H1 (cell line): ENCODE measurements at regions not wholly inside any gene's neighbourhood (a gene's known extent, or its start where the extent isn't known, plus 50 kb on each side); places are given as distances from the start of the nearest gene placed in this dataset.

Source experiments
- CTCF ChIA-PET: fragments of 300-600 bp; sonication (Branson Sonifier 250); formaldehyde crosslinking; loops from one replicate; lab custom pipeline; 2021; ENCODE audit not compliant: partially characterized antibody; lab: Charles Lee
- POLR2A ChIA-PET: fragments of 300-600 bp; sonication (Branson Sonifier 250); formaldehyde crosslinking; loops from one replicate; lab custom pipeline; 2021; ENCODE audit warnings: inconsistent platforms; ENCODE audit not compliant: partially characterized antibody; lab: Charles Lee
- DNase-seq, 2 experiments: peaks; one replicate each; pipeline versions ENCODE4 v3.0.0 to v3.0.0-alpha.2; 2010 to 2022; ENCODE audit warnings: low spot score in 2 of 2, low read depth in 1 of 2, mixed read lengths in 1 of 2
- FAIRE-seq: peaks from 2 replicates; lab custom pipeline; 2011; peaks lifted over from hg19 to GRCh38; lab: Jason Lieb, UNC
- H2AFZ ChIP-seq: 2 replicates; pipeline ENCODE4 v1.8.1; 2012; ENCODE audit warnings: low read length, inconsistent platforms
- H2AK5ac ChIP-seq: 2 replicates; pipeline ENCODE4 v1.6.1; 2013; ENCODE audit warnings: low read depth, low read length
- H2BK120ac ChIP-seq: replicated peaks from 2 replicates; pipeline ENCODE3; 2013; ENCODE audit warnings: low read depth, low read length, inconsistent platforms
- H2BK12ac ChIP-seq: 2 replicates; pipeline ENCODE4 v1.6.1; 2013; ENCODE audit warnings: low read depth, low read length
- H2BK15ac ChIP-seq: 2 replicates; pipeline ENCODE4 v1.6.1; 2013; ENCODE audit warnings: low read length
- H2BK20ac ChIP-seq: 2 replicates; pipeline ENCODE4 v1.6.1; 2013; ENCODE audit warnings: low read length
- H2BK5ac ChIP-seq: 2 replicates; pipeline ENCODE4 v1.6.1; 2013; ENCODE audit warnings: low read depth, low read length
- H3K14ac ChIP-seq: 2 replicates; pipeline ENCODE4 v1.6.1; 2013; ENCODE audit warnings: inconsistent platforms; ENCODE audit not compliant: insufficient read length
- H3K18ac ChIP-seq: 2 replicates; pipeline ENCODE4 v1.6.1; 2013; ENCODE audit warnings: low read length; ENCODE audit errors: extremely low read depth
- H3K23ac ChIP-seq: 2 replicates; pipeline ENCODE4 v1.6.1; 2013; ENCODE audit warnings: inconsistent platforms; ENCODE audit not compliant: insufficient read length
- H3K23me2 ChIP-seq: 2 replicates; pipeline ENCODE4 v1.6.1; 2013; ENCODE audit warnings: low read depth, low read length
- H3K27ac ChIP-seq: 2 replicates; pipeline ENCODE4 v1.6.1; 2011; ENCODE audit warnings: low read depth, low read length, inconsistent platforms
- H3K27me3 ChIP-seq, 4 experiments: replicated peaks in 1 of 4; 1 replicate in 1 of 4; 2 replicates in 3 of 4; pipeline versions ENCODE4 v1.6.1 to v1.8.1; 2011 to 2013; ENCODE audit warnings: low read length in 3 of 4, mild to moderate bottlenecking in 3 of 4, inconsistent platforms in 2 of 4, mixed read lengths in 2 of 4, moderate library complexity in 1 of 4; ENCODE audit not compliant: control insufficient read depth in 3 of 4, insufficient read depth in 3 of 4; ENCODE audit errors: extremely low read depth in 1 of 4
- H3K36me3 ChIP-seq, 4 experiments: 2 replicates each; pipeline versions ENCODE4 v1.6.1 to v1.8.1; 2011 to 2013; ENCODE audit warnings: mild to moderate bottlenecking in 4 of 4, low read length in 3 of 4, moderate library complexity in 2 of 4, control low read depth in 1 of 4, inconsistent platforms in 1 of 4; ENCODE audit not compliant: insufficient read depth in 4 of 4, control insufficient read depth in 2 of 4
- H3K4ac ChIP-seq: replicated peaks from 2 replicates; pipeline ENCODE3; 2013; ENCODE audit warnings: low read length, low read depth, mixed read lengths, inconsistent platforms; ENCODE audit not compliant: insufficient read length
- H3K4me1 ChIP-seq, 4 experiments: replicated peaks in 1 of 4; 1 replicate in 1 of 4; 2 replicates in 3 of 4; pipeline versions ENCODE4 v1.6.1 to v1.8.1; 2011 to 2013; ENCODE audit warnings: low read length in 3 of 4, inconsistent platforms in 2 of 4, mixed read lengths in 1 of 4; ENCODE audit not compliant: insufficient read depth in 4 of 4, control insufficient read depth in 3 of 4
- H3K4me2 ChIP-seq, 2 experiments: 2 replicates each; pipeline versions ENCODE4 v1.6.1 to v1.8.1; 2011 to 2013; ENCODE audit warnings: low read depth in 2 of 2, low read length in 2 of 2, control low read depth in 1 of 2, inconsistent platforms in 1 of 2, mild to moderate bottlenecking in 1 of 2; ENCODE audit not compliant: insufficient read depth in 1 of 2
- H3K4me3 ChIP-seq, 4 experiments: fragments of 200-600, 300-600 bp in 1 of 4; sonication (generic), shearing (Covaris generic), sonication (Bioruptor Twin) in 1 of 4; 2 replicates each; pipeline versions ENCODE4 v1.5.1 to v1.8.1; 2011 to 2016; ENCODE audit warnings: low read length in 4 of 4, low read depth in 3 of 4, control low read depth in 2 of 4, inconsistent platforms in 2 of 4, mild to moderate bottlenecking in 2 of 4, mixed read lengths in 1 of 4, moderate library complexity in 1 of 4; ENCODE audit not compliant: insufficient read depth in 2 of 4; ENCODE audit errors: extremely low read depth in 1 of 4
- H3K56ac ChIP-seq: replicated peaks from 2 replicates; pipeline ENCODE3; 2013; ENCODE audit warnings: low read depth, mild to moderate bottlenecking, mixed read lengths, low read length, inconsistent platforms; ENCODE audit not compliant: insufficient read length
- H3K79me1 ChIP-seq: 2 replicates; pipeline ENCODE4 v1.6.1; 2013; ENCODE audit warnings: low read depth, low read length, control low read depth
- H3K79me2 ChIP-seq, 2 experiments: 2 replicates each; pipeline versions ENCODE4 v1.6.1 to v1.8.1; 2012 to 2013; ENCODE audit warnings: low read length in 2 of 2, mild to moderate bottlenecking in 2 of 2, inconsistent platforms in 1 of 2; ENCODE audit not compliant: insufficient read depth in 2 of 2, control insufficient read depth in 1 of 2
- H3K9ac ChIP-seq, 4 experiments: replicated peaks in 1 of 4; 1 replicate in 1 of 4; 2 replicates in 3 of 4; pipeline versions ENCODE4 v1.6.1 to v1.8.1; 2011 to 2013; ENCODE audit warnings: low read depth in 3 of 4, low read length in 3 of 4, control low read depth in 2 of 4, mild to moderate bottlenecking in 2 of 4, moderate library complexity in 2 of 4, inconsistent platforms in 1 of 4; ENCODE audit errors: extremely low read depth in 1 of 4
- H3K9me3 ChIP-seq, 2 experiments: 2 replicates each; pipeline versions ENCODE4 v1.6.1 to v1.8.1; 2012 to 2013; ENCODE audit warnings: mild to moderate bottlenecking in 2 of 2, moderate library complexity in 2 of 2, control low read depth in 1 of 2, inconsistent platforms in 1 of 2, low read depth in 1 of 2, low read length in 1 of 2, mixed read lengths in 1 of 2; ENCODE audit not compliant: insufficient read depth in 2 of 2
- H4K20me1 ChIP-seq, 2 experiments: replicated peaks in 1 of 2; 2 replicates each; pipeline versions ENCODE3 to v1.8.1; 2011 to 2013; ENCODE audit warnings: inconsistent platforms in 2 of 2, low read length in 2 of 2, mild to moderate bottlenecking in 1 of 2; ENCODE audit not compliant: insufficient read depth in 2 of 2, control insufficient read depth in 1 of 2
- H4K5ac ChIP-seq: 2 replicates; pipeline ENCODE4 v1.6.1; 2013; ENCODE audit warnings: low read length, low read depth, mixed read lengths, inconsistent platforms; ENCODE audit not compliant: insufficient read length
- H4K8ac ChIP-seq: 2 replicates; pipeline ENCODE4 v1.8.0; 2013; ENCODE audit warnings: mild to moderate bottlenecking, moderate library complexity, low read length, inconsistent platforms; ENCODE audit not compliant: insufficient read depth; ENCODE audit errors: extremely low read depth
- H4K91ac ChIP-seq: replicated peaks from 2 replicates; pipeline ENCODE3; 2013; ENCODE audit warnings: low read length, mixed read lengths, inconsistent platforms; ENCODE audit not compliant: insufficient read length
- CBX8 ChIP-seq: fragments of 300-800, 300-1000 bp; sonication (generic); IDR thresholded peaks from 2 replicates; pipeline ENCODE4 v1.7.1; 2016; ENCODE audit warnings: low read depth, low read length, borderline replicate concordance
- CHD2 ChIP-seq: IDR thresholded peaks from 2 replicates; pipeline ENCODE4 v1.6.1; 2012; ENCODE audit warnings: low read length, improper control_type of control experiment
- CREB1 ChIP-seq: IDR thresholded peaks from 2 replicates; pipeline ENCODE4 v1.6.1; 2012; ENCODE audit warnings: inconsistent platforms
- EP300 ChIP-seq, 2 experiments: IDR thresholded peaks; 1 replicate in 1 of 2; 2 replicates in 1 of 2; pipeline ENCODE4 v1.6.1; 2011 to 2012; ENCODE audit warnings: low read depth in 2 of 2, low read length in 2 of 2, mild to moderate bottlenecking in 2 of 2, borderline replicate concordance in 1 of 2, inconsistent platforms in 1 of 2, moderate library complexity in 1 of 2
- GTF2F1 ChIP-seq: IDR thresholded peaks from 2 replicates; pipeline ENCODE4 v1.6.1; 2012; ENCODE audit warnings: low read depth, low read length, improper control_type of control experiment, borderline replicate concordance
- KDM5A ChIP-seq: fragments of 200-600 bp; IDR thresholded peaks from 2 replicates; pipeline ENCODE4 v1.7.1; 2012; ENCODE audit warnings: mild to moderate bottlenecking, low read length, inconsistent platforms, mixed read lengths
- NANOG ChIP-seq: IDR thresholded peaks from 2 replicates; pipeline ENCODE4 v1.6.1; 2011; ENCODE audit warnings: low read length, low read depth, mild to moderate bottlenecking, inconsistent platforms; ENCODE audit not compliant: insufficient read depth, poor library complexity, severe bottlenecking
- SAP30 ChIP-seq: fragments of 300-600 bp; sonication (generic); IDR thresholded peaks from 2 replicates; pipeline ENCODE4 v1.7.1; 2012; ENCODE audit warnings: low read length, moderate library complexity, mild to moderate bottlenecking, inconsistent platforms; ENCODE audit not compliant: insufficient read depth, insufficient replicate concordance
- WGBS, 2 experiments: shearing (Covaris generic) in 1 of 2; methylation state at CpG; one replicate each; pipeline versions ENCODE4 v1.1.6 to v1.1.7; 2013 to 2015; ENCODE audit warnings: low lambda C conversion rate in 2 of 2, mixed read lengths in 2 of 2, inconsistent platforms in 1 of 2, low coverage in 1 of 2, missing lambda C conversion rate in 1 of 2; ENCODE audit not compliant: insufficient replicate concordance in 2 of 2, insufficient coverage in 1 of 2, insufficient read length in 1 of 2; ENCODE audit errors: extremely low coverage in 1 of 2, missing lambda C conversion rate in 1 of 2; 5-methylcytosine and 5-hydroxymethylcytosine counted together
- TF ChIP-seq, protein P1 (sequence below): IDR thresholded peaks from 2 replicates; pipeline ENCODE4 v1.6.1; 2012; ENCODE audit warnings: inconsistent platforms
- TF ChIP-seq, protein P2 (sequence below), 3 experiments: IDR thresholded peaks; 1 replicate in 2 of 3; 2 replicates in 1 of 3; pipeline versions ENCODE4 v1.5.1 to v1.6.1; 2011; ENCODE audit warnings: low read length in 3 of 3, mild to moderate bottlenecking in 3 of 3, inconsistent platforms in 2 of 3, low read depth in 1 of 3, moderate library complexity in 1 of 3; ENCODE audit not compliant: insufficient read depth in 1 of 3; ENCODE audit errors: control extremely low read depth in 1 of 3

DNA sequence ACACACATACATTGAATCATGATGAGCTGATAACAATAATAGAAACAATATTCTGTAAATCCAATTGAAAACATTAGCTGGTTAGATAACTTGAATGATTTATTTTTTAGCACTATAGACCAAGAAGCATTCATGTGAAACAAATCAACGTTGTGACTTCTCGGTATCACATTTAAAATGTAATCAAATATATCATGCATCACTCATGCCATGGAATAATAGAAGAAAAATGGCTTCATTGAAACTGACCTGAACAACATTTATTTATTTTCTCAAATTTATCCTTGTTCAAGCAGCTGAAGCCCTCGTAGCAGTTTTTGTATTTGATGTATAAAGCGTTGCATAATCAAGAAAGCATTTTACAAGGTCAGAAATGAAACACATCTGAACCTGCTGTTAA, 299.6 kb upstream of the CDH18 start:
- Histone ChIP-seq H2BK5ac (no peak overlapping the region), H3K4me3 (no peak overlapping the region), H3K4me2 (no peak overlapping the region), H2BK15ac (no peak overlapping the region), H2BK120ac (no peak overlapping the region), H2AFZ (no peak overlapping the region), H4K20me1 (no peaks in the 10 kb centered on the region), H3K56ac (no peak overlapping the region), H3K23ac (no peak overlapping the region), H3K9me3 (no peaks in the 10 kb centered on the region), H4K8ac (no peak overlapping the region), H3K23me2 (no peaks in the 10 kb centered on the region), H4K91ac (no peak overlapping the region), H3K9ac (no peak overlapping the region), H2BK12ac (no peak overlapping the region), H3K4me1 (no peaks in the 10 kb centered on the region), H2AK5ac (no peak overlapping the region), H3K18ac (no peak overlapping the region), H3K36me3 (no peaks in the 10 kb centered on the region), H3K79me2 (no peaks in the 10 kb centered on the region), H4K5ac (no peak overlapping the region), H3K14ac (no peak overlapping the region), H2BK20ac (no peak overlapping the region), H3K4ac (no peak overlapping the region), H3K27ac (no peak overlapping the region), H3K27me3 (no peaks in the 10 kb centered on the region), H3K79me1 (no peaks in the 10 kb centered on the region)
- ChIA-PET POLR2A (no interaction called here), CTCF (interaction anchor here (0.7 kb wide), 1 partner anchor 174 kb away, joined by 4 read pairs; no protein-coding TSS in a partner anchor)
- FAIRE-seq (no peak), DNase-seq (no peak)
- 90% methylated on average over 4 of the region's 4 CpGs; no CpG with 5 or more reads in 1 of the 2 experiments for WGBS, 2 experiments
- TF ChIP-seq CREB1 (no peak), NANOG (no peak), CBX8 (no peak), SAP30 (no peak), EP300 (IDR thresholded peaks at IDR 0.05; ENCODE audit: borderline replicate concordance in 1 of 2, low read depth in 2 of 2, low read length in 2 of 2) (no peak), GTF2F1 (no peak), KDM5A (no peak), CHD2 (no peak)
- TF ChIP-seq, protein P1, sequence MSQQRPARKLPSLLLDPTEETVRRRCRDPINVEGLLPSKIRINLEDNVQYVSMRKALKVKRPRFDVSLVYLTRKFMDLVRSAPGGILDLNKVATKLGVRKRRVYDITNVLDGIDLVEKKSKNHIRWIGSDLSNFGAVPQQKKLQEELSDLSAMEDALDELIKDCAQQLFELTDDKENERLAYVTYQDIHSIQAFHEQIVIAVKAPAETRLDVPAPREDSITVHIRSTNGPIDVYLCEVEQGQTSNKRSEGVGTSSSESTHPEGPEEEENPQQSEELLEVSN, result no peak
- TF ChIP-seq, protein P2, sequence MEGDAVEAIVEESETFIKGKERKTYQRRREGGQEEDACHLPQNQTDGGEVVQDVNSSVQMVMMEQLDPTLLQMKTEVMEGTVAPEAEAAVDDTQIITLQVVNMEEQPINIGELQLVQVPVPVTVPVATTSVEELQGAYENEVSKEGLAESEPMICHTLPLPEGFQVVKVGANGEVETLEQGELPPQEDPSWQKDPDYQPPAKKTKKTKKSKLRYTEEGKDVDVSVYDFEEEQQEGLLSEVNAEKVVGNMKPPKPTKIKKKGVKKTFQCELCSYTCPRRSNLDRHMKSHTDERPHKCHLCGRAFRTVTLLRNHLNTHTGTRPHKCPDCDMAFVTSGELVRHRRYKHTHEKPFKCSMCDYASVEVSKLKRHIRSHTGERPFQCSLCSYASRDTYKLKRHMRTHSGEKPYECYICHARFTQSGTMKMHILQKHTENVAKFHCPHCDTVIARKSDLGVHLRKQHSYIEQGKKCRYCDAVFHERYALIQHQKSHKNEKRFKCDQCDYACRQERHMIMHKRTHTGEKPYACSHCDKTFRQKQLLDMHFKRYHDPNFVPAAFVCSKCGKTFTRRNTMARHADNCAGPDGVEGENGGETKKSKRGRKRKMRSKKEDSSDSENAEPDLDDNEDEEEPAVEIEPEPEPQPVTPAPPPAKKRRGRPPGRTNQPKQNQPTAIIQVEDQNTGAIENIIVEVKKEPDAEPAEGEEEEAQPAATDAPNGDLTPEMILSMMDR (IDR thresholded peaks at IDR 0.05; ENCODE audit: control extremely low read depth in 1 of 3, insufficient read depth in 1 of 3, low read depth in 1 of 3, low read length in 3 of 3), result no peak
